ENCODE measurements at regions not wholly inside any gene's neighbourhood (a gene's known extent, or its start where the extent isn't known, plus 50 kb on each side); places are given as distances from the start of the nearest gene placed in this dataset.

- TF ChIP-seq, protein P1, sequence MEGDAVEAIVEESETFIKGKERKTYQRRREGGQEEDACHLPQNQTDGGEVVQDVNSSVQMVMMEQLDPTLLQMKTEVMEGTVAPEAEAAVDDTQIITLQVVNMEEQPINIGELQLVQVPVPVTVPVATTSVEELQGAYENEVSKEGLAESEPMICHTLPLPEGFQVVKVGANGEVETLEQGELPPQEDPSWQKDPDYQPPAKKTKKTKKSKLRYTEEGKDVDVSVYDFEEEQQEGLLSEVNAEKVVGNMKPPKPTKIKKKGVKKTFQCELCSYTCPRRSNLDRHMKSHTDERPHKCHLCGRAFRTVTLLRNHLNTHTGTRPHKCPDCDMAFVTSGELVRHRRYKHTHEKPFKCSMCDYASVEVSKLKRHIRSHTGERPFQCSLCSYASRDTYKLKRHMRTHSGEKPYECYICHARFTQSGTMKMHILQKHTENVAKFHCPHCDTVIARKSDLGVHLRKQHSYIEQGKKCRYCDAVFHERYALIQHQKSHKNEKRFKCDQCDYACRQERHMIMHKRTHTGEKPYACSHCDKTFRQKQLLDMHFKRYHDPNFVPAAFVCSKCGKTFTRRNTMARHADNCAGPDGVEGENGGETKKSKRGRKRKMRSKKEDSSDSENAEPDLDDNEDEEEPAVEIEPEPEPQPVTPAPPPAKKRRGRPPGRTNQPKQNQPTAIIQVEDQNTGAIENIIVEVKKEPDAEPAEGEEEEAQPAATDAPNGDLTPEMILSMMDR (IDR thresholded peaks at IDR 0.05) = no peak
- no peak for TF ChIP-seq POLR2A (IDR thresholded peaks at IDR 0.05)
These were observed 88.8 kb upstream of the CTNNA1 start for GRCh38 chr5:138664276-138664943.
